Loucy (cell line): ENCODE measurements at regions not wholly inside any gene's neighbourhood (a gene's known extent, or its start where the extent isn't known, plus 50 kb on each side); places are given as distances from the start of the nearest gene placed in this dataset.
"Not testable (repeated sequence)": the region's sequence is repeated elsewhere in the genome, so short reads cannot be mapped to it uniquely, and the experiment has no call there.

Experiments used
- H2AFZ ChIP-seq: fragments of 200-600 bp; sonication (generic); 2 replicates; pipeline ENCODE4 v1.6.0; 2016; ENCODE audit warnings: antibody characterized with exemption, mild to moderate bottlenecking, low read length, moderate library complexity
- H3F3A ChIP-seq: fragments of 200-600 bp; 2 replicates; pipeline ENCODE4 v1.6.0; 2016; ENCODE audit warnings: antibody characterized with exemption, low read depth, mild to moderate bottlenecking
- H3K27me3 ChIP-seq: fragments of 200-600 bp; sonication (generic); 2 replicates; pipeline ENCODE4 v1.6.1; 2014; ENCODE audit warnings: low read length, mild to moderate bottlenecking; ENCODE audit not compliant: insufficient read depth, poor library complexity, severe bottlenecking
- H3K36me3 ChIP-seq: fragments of 200-600 bp; sonication (generic); 2 replicates; pipeline ENCODE4 v1.6.1; 2016; ENCODE audit warnings: low read length; ENCODE audit not compliant: insufficient read depth
- H3K4me1 ChIP-seq: fragments of 200-600 bp; sonication (generic); 2 replicates; pipeline ENCODE4 v1.5.1; 2014; ENCODE audit warnings: low read length, mild to moderate bottlenecking; ENCODE audit not compliant: insufficient read depth, poor library complexity, severe bottlenecking
- H3K4me2 ChIP-seq: fragments of 200-600 bp; sonication (generic); 2 replicates; pipeline ENCODE4 v1.6.0; 2014; ENCODE audit warnings: antibody characterized with exemption, low read length, low read depth, mild to moderate bottlenecking; ENCODE audit not compliant: poor library complexity, severe bottlenecking
- H3K4me3 ChIP-seq: fragments of 200-600 bp; sonication (generic); 2 replicates; pipeline ENCODE4 v1.5.1; 2014; ENCODE audit warnings: low read length, mild to moderate bottlenecking, mixed read lengths; ENCODE audit not compliant: poor library complexity, severe bottlenecking
- H3K79me2 ChIP-seq: fragments of 200-600 bp; sonication (generic); 2 replicates; pipeline ENCODE4 v1.6.1; 2014; ENCODE audit warnings: low read length; ENCODE audit not compliant: insufficient read depth
- H3K9ac ChIP-seq: fragments of 200-600 bp; sonication (generic); 2 replicates; pipeline ENCODE4 v1.6.0; 2014; ENCODE audit warnings: mild to moderate bottlenecking, low read depth, low read length, moderate library complexity; ENCODE audit not compliant: poor library complexity, severe bottlenecking
- H3K9me2 ChIP-seq: fragments of 200-600 bp; sonication (generic); replicated peaks from 2 replicates; pipeline ENCODE4 v1.6.1; 2016; ENCODE audit warnings: low read depth, low read length, mixed read lengths
- H3K9me3 ChIP-seq: fragments of 200-600 bp; sonication (generic); 2 replicates; pipeline ENCODE4 v1.6.1; 2014; ENCODE audit warnings: mild to moderate bottlenecking, antibody characterized with exemption, low read length, low read depth; ENCODE audit not compliant: insufficient read depth
- H4K20me1 ChIP-seq: fragments of 200-600 bp; sonication (generic); 2 replicates; pipeline ENCODE4 v1.6.0; 2014; ENCODE audit warnings: antibody characterized with exemption, low read length, mild to moderate bottlenecking; ENCODE audit not compliant: insufficient read depth, poor library complexity, severe bottlenecking
- EZH2phosphoT487 ChIP-seq: fragments of 200-600 bp; IDR thresholded peaks from 2 replicates; pipeline ENCODE4 v1.6.1; 2018; ENCODE audit warnings: antibody characterized with exemption, mild to moderate bottlenecking, moderate library complexity, borderline replicate concordance
- TF ChIP-seq, protein P1 (sequence below): fragments of 200-600 bp; sonication (generic); conservative IDR thresholded peaks from 2 replicates; pipeline ENCODE4 v1.5.1; 2014; ENCODE audit warnings: mild to moderate bottlenecking, antibody characterized with exemption, low read length

DNA sequence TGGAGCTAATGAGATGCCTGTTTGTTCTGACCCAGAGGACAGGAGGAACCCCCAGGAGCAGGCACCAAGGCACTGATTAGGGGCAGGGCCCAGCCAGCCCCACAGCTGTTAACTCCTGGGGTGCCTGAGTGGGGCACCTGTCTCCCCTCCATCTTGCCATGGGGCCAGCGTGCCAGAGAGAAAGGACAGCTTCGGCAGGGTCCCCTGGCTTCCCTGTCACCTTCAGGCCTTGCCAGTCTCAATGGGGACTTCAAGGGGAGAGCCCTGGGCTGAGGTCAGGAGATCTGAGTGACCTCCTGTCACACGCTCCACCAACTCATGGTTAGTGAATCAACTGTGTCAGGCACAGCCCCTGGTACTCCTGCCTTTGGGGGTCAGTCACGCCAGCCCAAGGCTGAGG lies 152.7 kb upstream of the MVB12B start:
- H3K4me2 ChIP-seq = no peak overlapping the region
- no peak overlapping the region for H3K4me3 ChIP-seq
- H3K36me3 ChIP-seq = no peaks in the 10 kb centered on the region
- no peaks in the 10 kb centered on the region for H3K9me2 ChIP-seq
- no peak for TF ChIP-seq EZH2phosphoT487
- TF ChIP-seq, protein P1, sequence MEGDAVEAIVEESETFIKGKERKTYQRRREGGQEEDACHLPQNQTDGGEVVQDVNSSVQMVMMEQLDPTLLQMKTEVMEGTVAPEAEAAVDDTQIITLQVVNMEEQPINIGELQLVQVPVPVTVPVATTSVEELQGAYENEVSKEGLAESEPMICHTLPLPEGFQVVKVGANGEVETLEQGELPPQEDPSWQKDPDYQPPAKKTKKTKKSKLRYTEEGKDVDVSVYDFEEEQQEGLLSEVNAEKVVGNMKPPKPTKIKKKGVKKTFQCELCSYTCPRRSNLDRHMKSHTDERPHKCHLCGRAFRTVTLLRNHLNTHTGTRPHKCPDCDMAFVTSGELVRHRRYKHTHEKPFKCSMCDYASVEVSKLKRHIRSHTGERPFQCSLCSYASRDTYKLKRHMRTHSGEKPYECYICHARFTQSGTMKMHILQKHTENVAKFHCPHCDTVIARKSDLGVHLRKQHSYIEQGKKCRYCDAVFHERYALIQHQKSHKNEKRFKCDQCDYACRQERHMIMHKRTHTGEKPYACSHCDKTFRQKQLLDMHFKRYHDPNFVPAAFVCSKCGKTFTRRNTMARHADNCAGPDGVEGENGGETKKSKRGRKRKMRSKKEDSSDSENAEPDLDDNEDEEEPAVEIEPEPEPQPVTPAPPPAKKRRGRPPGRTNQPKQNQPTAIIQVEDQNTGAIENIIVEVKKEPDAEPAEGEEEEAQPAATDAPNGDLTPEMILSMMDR = no peak
- H2AFZ ChIP-seq = no peak overlapping the region
- no peaks in the 10 kb centered on the region for H3F3A ChIP-seq
- no peaks in the 10 kb centered on the region for H3K4me1 ChIP-seq
- H3K79me2 ChIP-seq = no peaks in the 10 kb centered on the region
- H3K9me3 ChIP-seq = no peaks in the 10 kb centered on the region
- no peaks in the 10 kb centered on the region for H3K27me3 ChIP-seq
- H3K9ac ChIP-seq = no peak overlapping the region
- no peaks in the 10 kb centered on the region for H4K20me1 ChIP-seq

DNA sequence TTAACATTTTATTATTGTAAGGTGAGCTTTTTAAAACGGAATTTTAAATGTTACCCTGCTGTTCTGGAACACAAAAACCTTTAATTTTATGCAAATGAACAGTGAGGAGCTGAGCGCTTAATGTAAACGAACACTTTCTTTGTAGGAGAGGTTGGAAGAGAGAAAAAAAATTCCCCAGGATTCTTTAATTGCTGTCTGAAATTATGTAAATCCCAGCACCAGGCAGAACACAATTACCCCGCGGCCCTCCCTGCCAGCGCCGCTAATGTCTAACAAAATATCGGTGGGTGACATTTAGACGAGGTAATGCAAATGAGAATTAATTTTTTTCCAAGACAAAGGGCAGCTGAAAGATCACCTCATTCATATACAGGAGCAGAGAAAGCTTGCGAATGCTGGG lies 143.4 kb upstream of the MVB12B start:
- H3K27me3 ChIP-seq = no peaks in the 10 kb centered on the region
- no peak overlapping the region for H3K9ac ChIP-seq
- H3K4me2 ChIP-seq = no peak overlapping the region
- H3K4me1 ChIP-seq = no peaks in the 10 kb centered on the region
- H3K36me3 ChIP-seq = no peaks in the 10 kb centered on the region
- H3F3A ChIP-seq = no peaks in the 10 kb centered on the region
- no peak overlapping the region for H3K4me3 ChIP-seq
- no peaks in the 10 kb centered on the region for H4K20me1 ChIP-seq
- peaks cover 4% of the 10 kb centered on the region; the same call in 1 of the 2 replicates for H3K9me3 ChIP-seq
- H3K79me2 ChIP-seq = no peaks in the 10 kb centered on the region
- H2AFZ ChIP-seq = no peak overlapping the region
- no peak for TF ChIP-seq EZH2phosphoT487
- TF ChIP-seq, protein P1 = no peak
- no peaks in the 10 kb centered on the region for H3K9me2 ChIP-seq

- H3K4me2 ChIP-seq, H3K27me3 ChIP-seq, H3K9me2 ChIP-seq, H3K36me3 ChIP-seq, H3K9me3 ChIP-seq, H3K4me3 ChIP-seq, H3K79me2 ChIP-seq, H4K20me1 ChIP-seq, H3F3A ChIP-seq, H3K9ac ChIP-seq, H3K4me1 ChIP-seq, H2AFZ ChIP-seq: not testable (repeated sequence)
These were observed 135.6 kb upstream of the MVB12B start for GRCh38 chr9:126190994-126191393.

GRCh38 chr9:126198854-126199253 lies 127.8 kb upstream of the MVB12B start:
- Histone ChIP-seq H2AFZ (no peak overlapping the region), H3K9me3 (no peaks in the 10 kb centered on the region), H3K4me2 (no peak overlapping the region), H3F3A (no peaks in the 10 kb centered on the region), H3K27me3 (peaks cover 3% of the 10 kb centered on the region), H3K9me2 (no peaks in the 10 kb centered on the region), H4K20me1 (no peaks in the 10 kb centered on the region), H3K79me2 (no peaks in the 10 kb centered on the region), H3K4me1 (no peaks in the 10 kb centered on the region), H3K36me3 (no peaks in the 10 kb centered on the region), H3K9ac (no peak overlapping the region), H3K4me3 (no peak overlapping the region)
- TF ChIP-seq, protein P1 = no peak
- no peak for TF ChIP-seq EZH2phosphoT487
